ENCODE measurements at regions not wholly inside any gene's neighbourhood (a gene's known extent, or its start where the extent isn't known, plus 50 kb on each side); places are given as distances from the start of the nearest gene placed in this dataset.

DNA sequence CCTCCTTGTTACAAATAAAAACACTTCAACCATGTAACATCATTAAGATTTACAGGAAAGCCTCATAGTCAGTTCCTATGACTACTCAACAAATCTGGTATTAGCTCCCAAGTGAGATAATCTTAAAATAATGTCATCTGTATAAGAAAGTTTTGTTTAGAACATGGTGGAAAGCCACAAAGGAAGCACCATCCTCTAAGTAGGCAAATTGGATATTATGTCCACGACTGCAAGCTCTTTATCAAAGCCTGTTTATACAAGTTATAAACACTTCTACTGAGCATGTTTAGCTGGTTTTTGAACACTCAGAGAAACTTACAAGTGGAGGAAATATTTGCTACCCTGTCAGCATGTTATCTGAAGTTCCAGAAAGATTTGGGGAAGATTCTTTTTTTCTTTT lies 349.8 kb downstream of the ARL4A start:
- Histone ChIP-seq H3K27me3 (ENCODE audit: insufficient read depth, low read depth) (no peaks in the 10 kb centered on the region), H3K4me2 (no peak overlapping the region), H3K4me1 (ENCODE audit: low read depth, poor library complexity, severe bottlenecking) (no peaks in the 10 kb centered on the region), H4K20me1 (ENCODE audit: insufficient read depth) (no peaks in the 10 kb centered on the region), H3K36me3 (ENCODE audit: insufficient read depth) (no peaks in the 10 kb centered on the region), H3K9ac (no peak overlapping the region), H3K79me2 (ENCODE audit: insufficient read depth, low read depth) (no peaks in the 10 kb centered on the region), H3K27ac (no peak overlapping the region), H3K4me3 (IDR thresholded peaks at IDR 0.05; ENCODE audit: insufficient read depth, low read depth, low read length) (no peak overlapping the region), H2AFZ (ENCODE audit: low read depth) (no peak overlapping the region)
- TF ChIP-seq, protein P1, sequence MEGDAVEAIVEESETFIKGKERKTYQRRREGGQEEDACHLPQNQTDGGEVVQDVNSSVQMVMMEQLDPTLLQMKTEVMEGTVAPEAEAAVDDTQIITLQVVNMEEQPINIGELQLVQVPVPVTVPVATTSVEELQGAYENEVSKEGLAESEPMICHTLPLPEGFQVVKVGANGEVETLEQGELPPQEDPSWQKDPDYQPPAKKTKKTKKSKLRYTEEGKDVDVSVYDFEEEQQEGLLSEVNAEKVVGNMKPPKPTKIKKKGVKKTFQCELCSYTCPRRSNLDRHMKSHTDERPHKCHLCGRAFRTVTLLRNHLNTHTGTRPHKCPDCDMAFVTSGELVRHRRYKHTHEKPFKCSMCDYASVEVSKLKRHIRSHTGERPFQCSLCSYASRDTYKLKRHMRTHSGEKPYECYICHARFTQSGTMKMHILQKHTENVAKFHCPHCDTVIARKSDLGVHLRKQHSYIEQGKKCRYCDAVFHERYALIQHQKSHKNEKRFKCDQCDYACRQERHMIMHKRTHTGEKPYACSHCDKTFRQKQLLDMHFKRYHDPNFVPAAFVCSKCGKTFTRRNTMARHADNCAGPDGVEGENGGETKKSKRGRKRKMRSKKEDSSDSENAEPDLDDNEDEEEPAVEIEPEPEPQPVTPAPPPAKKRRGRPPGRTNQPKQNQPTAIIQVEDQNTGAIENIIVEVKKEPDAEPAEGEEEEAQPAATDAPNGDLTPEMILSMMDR (conservative IDR thresholded peaks at IDR 0.05; ENCODE audit: low read depth, low read length): no peak

DNA sequence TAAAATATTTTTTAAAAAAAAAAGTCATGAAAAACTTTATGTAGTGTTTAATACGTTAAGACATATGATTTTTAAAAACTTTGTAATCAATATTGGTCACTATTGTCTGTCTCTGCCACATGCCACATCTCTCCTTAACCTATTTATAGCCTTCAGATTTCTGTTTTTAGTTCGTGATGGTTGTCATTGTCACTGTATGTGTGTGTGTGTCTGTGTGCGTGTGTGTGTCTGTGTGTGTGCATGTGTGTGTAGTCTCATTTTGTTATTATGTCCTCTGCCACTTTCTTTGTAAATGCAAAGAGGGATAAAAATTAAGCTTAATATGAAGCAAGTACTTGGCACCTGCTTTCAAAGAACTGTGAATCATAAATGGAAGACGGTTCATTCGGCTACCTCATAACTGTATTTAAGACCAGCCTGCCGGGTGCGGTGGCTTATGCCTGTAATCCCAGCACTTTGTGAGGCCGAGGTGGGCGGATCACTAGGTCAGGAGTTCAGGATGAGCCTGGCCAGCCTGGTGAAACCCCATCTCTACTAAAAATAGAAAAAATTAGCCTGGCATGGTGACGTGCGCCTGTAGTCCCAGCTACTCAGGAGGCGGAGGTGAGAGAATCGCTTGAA lies 354.0 kb downstream of the ARL4A start:
- no peaks in the 10 kb centered on the region for H3K36me3 ChIP-seq (ENCODE audit: insufficient read depth)
- no peaks in the 10 kb centered on the region for H3K79me2 ChIP-seq (ENCODE audit: insufficient read depth, low read depth)
- TF ChIP-seq, protein P1 (conservative IDR thresholded peaks at IDR 0.05; ENCODE audit: low read depth, low read length): no peak
- no peaks in the 10 kb centered on the region for H4K20me1 ChIP-seq (ENCODE audit: insufficient read depth)
- no peaks in the 10 kb centered on the region for H3K4me1 ChIP-seq (ENCODE audit: low read depth, poor library complexity, severe bottlenecking)
- no peaks in the 10 kb centered on the region for H3K27me3 ChIP-seq (ENCODE audit: insufficient read depth, low read depth)
- no peak overlapping the region for H3K27ac ChIP-seq
- H3K9ac ChIP-seq: no peak overlapping the region
- H3K4me2 ChIP-seq: no peak overlapping the region
- H3K4me3 ChIP-seq (IDR thresholded peaks at IDR 0.05; ENCODE audit: insufficient read depth, low read depth, low read length): no peak overlapping the region
- H2AFZ ChIP-seq (ENCODE audit: low read depth): no peak overlapping the region

DNA sequence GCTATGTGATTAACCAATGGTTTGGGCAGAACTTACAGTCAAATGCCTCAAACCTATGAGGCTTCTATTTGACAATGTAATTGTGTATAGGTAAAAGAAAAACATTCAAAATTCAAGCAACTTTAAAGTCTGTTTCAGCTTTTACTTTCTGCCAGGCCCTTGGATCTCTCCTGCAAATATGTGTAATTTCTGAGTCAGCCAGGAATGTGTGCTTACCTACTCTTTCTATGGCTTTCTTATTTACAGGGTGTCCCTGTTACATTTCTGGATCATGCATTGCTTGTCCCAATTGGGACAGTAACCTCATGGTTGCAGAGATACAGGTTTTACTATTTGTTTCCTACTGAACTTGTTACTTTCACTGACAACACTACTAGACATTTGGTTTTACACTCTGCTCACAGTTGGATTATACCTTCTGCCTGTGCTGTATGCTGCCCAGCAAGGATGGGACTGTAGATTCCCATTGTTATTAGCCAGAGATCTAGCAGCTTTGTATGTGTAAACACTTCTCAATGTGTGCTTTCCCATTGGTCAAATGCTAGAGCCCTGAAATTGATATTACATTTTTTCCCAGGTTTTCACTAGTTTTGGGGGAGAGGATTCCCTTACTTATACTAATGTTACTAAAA lies 355.3 kb downstream of the ARL4A start:
- Histone ChIP-seq H3K79me2 (ENCODE audit: insufficient read depth, low read depth) (no peaks in the 10 kb centered on the region), H3K27ac (no peak overlapping the region), H3K4me3 (IDR thresholded peaks at IDR 0.05; ENCODE audit: insufficient read depth, low read depth, low read length) (no peak overlapping the region), H3K9ac (no peak overlapping the region), H3K27me3 (ENCODE audit: insufficient read depth, low read depth) (no peaks in the 10 kb centered on the region), H4K20me1 (ENCODE audit: insufficient read depth) (no peaks in the 10 kb centered on the region), H3K4me1 (ENCODE audit: low read depth, poor library complexity, severe bottlenecking) (no peaks in the 10 kb centered on the region), H3K36me3 (ENCODE audit: insufficient read depth) (no peaks in the 10 kb centered on the region), H2AFZ (ENCODE audit: low read depth) (no peak overlapping the region), H3K4me2 (no peak overlapping the region)
- TF ChIP-seq, protein P1 (conservative IDR thresholded peaks at IDR 0.05; ENCODE audit: low read depth, low read length): no peak

DNA sequence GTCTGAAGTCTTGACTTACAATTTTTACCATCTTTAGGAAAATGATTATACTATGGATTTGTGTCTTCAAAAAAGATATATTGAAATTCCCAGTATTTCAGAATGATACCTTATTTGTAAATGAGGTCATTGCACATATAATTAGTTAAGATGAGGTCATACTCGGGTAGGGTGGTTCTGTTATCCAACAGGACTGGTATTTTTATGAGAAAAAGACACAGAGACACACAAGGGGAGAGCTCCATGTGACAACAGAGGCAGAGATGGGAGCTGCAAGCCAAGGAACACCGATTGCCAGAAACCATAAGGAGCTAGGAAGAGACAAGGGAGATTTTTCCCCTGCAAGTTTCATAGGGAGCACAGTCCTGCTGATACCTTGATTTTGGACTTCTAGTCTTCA lies 356.9 kb downstream of the ARL4A start:
- Histone ChIP-seq H3K4me3 (IDR thresholded peaks at IDR 0.05; ENCODE audit: insufficient read depth, low read depth, low read length) (no peak overlapping the region), H2AFZ (ENCODE audit: low read depth) (no peak overlapping the region)

More for the DNA sequence above, 356.9 kb downstream of the ARL4A start:
- Histone ChIP-seq H4K20me1 (ENCODE audit: insufficient read depth) (no peaks in the 10 kb centered on the region), H3K27ac (no peak overlapping the region), H3K27me3 (ENCODE audit: insufficient read depth, low read depth) (no peaks in the 10 kb centered on the region), H3K36me3 (ENCODE audit: insufficient read depth) (no peaks in the 10 kb centered on the region), H3K79me2 (ENCODE audit: insufficient read depth, low read depth) (no peaks in the 10 kb centered on the region), H3K4me1 (ENCODE audit: low read depth, poor library complexity, severe bottlenecking) (no peaks in the 10 kb centered on the region), H3K4me2 (no peak overlapping the region), H3K9ac (no peak overlapping the region)
- TF ChIP-seq, protein P1 (conservative IDR thresholded peaks at IDR 0.05; ENCODE audit: low read depth, low read length): no peak

All from KMS-11 (cell line).